Mammary epithelial cell (primary cell): ENCODE measurements at regions not wholly inside any gene's neighbourhood (a gene's known extent, or its start where the extent isn't known, plus 50 kb on each side); places are given as distances from the start of the nearest gene placed in this dataset.

Source experiments
- EZH2 ChIP-seq: IDR thresholded peaks from 2 replicates; pipeline ENCODE4 v1.6.1; 2012; ENCODE audit warnings: low read length, inconsistent platforms, borderline replicate concordance
- TF ChIP-seq, protein P1 (sequence below), 2 donors: IDR thresholded peaks in 1 of 2; conservative IDR thresholded peaks in 1 of 2; 2 replicates each; pipeline ENCODE4 v1.5.1; 2011 to 2012; ENCODE audit warnings: inconsistent platforms in 2 of 2, low read length in 2 of 2, mild to moderate bottlenecking in 2 of 2, control low read depth in 1 of 2, low read depth in 1 of 2; ENCODE audit not compliant: insufficient read depth in 1 of 2; ENCODE audit errors: extremely low read depth in 1 of 2

GRCh38 chr5:160504906-160505305 lies 83.3 kb downstream of the PTTG1 start:
- TF ChIP-seq, protein P1, sequence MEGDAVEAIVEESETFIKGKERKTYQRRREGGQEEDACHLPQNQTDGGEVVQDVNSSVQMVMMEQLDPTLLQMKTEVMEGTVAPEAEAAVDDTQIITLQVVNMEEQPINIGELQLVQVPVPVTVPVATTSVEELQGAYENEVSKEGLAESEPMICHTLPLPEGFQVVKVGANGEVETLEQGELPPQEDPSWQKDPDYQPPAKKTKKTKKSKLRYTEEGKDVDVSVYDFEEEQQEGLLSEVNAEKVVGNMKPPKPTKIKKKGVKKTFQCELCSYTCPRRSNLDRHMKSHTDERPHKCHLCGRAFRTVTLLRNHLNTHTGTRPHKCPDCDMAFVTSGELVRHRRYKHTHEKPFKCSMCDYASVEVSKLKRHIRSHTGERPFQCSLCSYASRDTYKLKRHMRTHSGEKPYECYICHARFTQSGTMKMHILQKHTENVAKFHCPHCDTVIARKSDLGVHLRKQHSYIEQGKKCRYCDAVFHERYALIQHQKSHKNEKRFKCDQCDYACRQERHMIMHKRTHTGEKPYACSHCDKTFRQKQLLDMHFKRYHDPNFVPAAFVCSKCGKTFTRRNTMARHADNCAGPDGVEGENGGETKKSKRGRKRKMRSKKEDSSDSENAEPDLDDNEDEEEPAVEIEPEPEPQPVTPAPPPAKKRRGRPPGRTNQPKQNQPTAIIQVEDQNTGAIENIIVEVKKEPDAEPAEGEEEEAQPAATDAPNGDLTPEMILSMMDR (conservative IDR thresholded peaks at IDR 0.05 in 1 of 2, IDR thresholded peaks at IDR 0.05 in 1 of 2; ENCODE audit: extremely low read depth in 1 of 2, insufficient read depth in 1 of 2, low read depth in 1 of 2, low read length in 2 of 2): no peak
- no peak for TF ChIP-seq EZH2
